Panc1 (cell line): ENCODE measurements at regions not wholly inside any gene's neighbourhood (a gene's known extent, or its start where the extent isn't known, plus 50 kb on each side); places are given as distances from the start of the nearest gene placed in this dataset.

Experiments
- CTCF ChIP-seq: fragments of 450-650 bp; IDR thresholded peaks from 2 replicates; pipeline ENCODE4 v1.5.1; 2017; ENCODE audit warnings: mild to moderate bottlenecking
- POLR2AphosphoS5 ChIP-seq: IDR thresholded peaks from 2 replicates; pipeline ENCODE4 v1.6.1; 2012; ENCODE audit warnings: mild to moderate bottlenecking, low read depth, low read length, moderate library complexity
- REST ChIP-seq, 2 experiments: IDR thresholded peaks; 2 replicates each; pipeline ENCODE4 v1.6.1; 2011 to 2012; ENCODE audit warnings: low read depth in 2 of 2, control low read depth in 1 of 2, low read length in 1 of 2, mild to moderate bottlenecking in 1 of 2, moderate library complexity in 1 of 2; ENCODE audit not compliant: insufficient read depth in 1 of 2
- SIN3A ChIP-seq: IDR thresholded peaks from 2 replicates; pipeline ENCODE4 v1.6.1; 2012; ENCODE audit warnings: low read depth, mild to moderate bottlenecking, low read length, moderate library complexity, borderline replicate concordance; ENCODE audit not compliant: insufficient read depth

GRCh38 chr13:81791641-81792040 lies 1450.7 kb upstream of the SPRY2 start:
- TF ChIP-seq CTCF (no peak), POLR2AphosphoS5 (no peak), SIN3A (no peak), REST (IDR thresholded peaks at IDR 0.05; ENCODE audit: insufficient read depth in 1 of 2, low read depth in 2 of 2, low read length in 1 of 2) (no peak)
